Transverse colon (tissue), 4 donors: ENCODE measurements at regions not wholly inside any gene's neighbourhood (a gene's known extent, or its start where the extent isn't known, plus 50 kb on each side); places are given as distances from the start of the nearest gene placed in this dataset.

ENCODE experiments used
- DNase-seq: peaks from one replicate; pipeline ENCODE4 v3.0.0-alpha.2; 2019
- H3K27ac ChIP-seq, 4 donors: fragments of 200-600 bp; sonication (generic); 2 replicates each; pipeline ENCODE4 v1.5.1; 2016 to 2018; ENCODE audit warnings: inconsistent platforms in 4 of 4
- H3K27me3 ChIP-seq: fragments of 200-600 bp; sonication (generic); 2 replicates; pipeline ENCODE4 v1.5.1; 2017; ENCODE audit warnings: inconsistent platforms
- H3K36me3 ChIP-seq, 4 donors: fragments of 200-600 bp; sonication (generic); 2 replicates each; pipeline ENCODE4 v1.5.1; 2017 to 2019; ENCODE audit warnings: inconsistent platforms in 4 of 4
- H3K4me1 ChIP-seq, 4 donors: fragments of 200-600 bp; sonication (generic); 2 replicates each; pipeline ENCODE4 v1.5.1; 2017 to 2020; ENCODE audit warnings: inconsistent platforms in 4 of 4
- H3K4me3 ChIP-seq, 4 donors: fragments of 200-600 bp; sonication (generic); 1 replicate in 1 of 4; 2 replicates in 3 of 4; pipeline versions ENCODE4 v1.5.1 to v1.6.1; 2017 to 2019; ENCODE audit warnings: inconsistent platforms in 4 of 4
- H3K9me3 ChIP-seq, 2 donors: fragments of 200-600 bp; sonication (generic); 2 replicates each; pipeline ENCODE4 v1.5.1; 2017 to 2019; ENCODE audit warnings: inconsistent platforms in 2 of 2
- CTCF ChIP-seq, 5 experiments: fragments of 200-600 bp in 3 of 5; fragments of 450-650 bp in 2 of 5; sonication (generic) in 3 of 5; IDR thresholded peaks; 1 replicate in 2 of 5; 2 replicates in 3 of 5; pipeline ENCODE4 v1.5.1; 2016 to 2017; ENCODE audit warnings: antibody characterized with exemption in 5 of 5, inconsistent platforms in 3 of 5, mild to moderate bottlenecking in 2 of 5, moderate library complexity in 1 of 5
- EP300 ChIP-seq: sonication (generic); formaldehyde crosslinking; IDR thresholded peaks from one replicate; pipeline ENCODE4 v1.6.1; 2017; ENCODE audit warnings: antibody characterized with exemption, low read depth
- POLR2A ChIP-seq: fragments of 450-650 bp; IDR thresholded peaks from one replicate; pipeline ENCODE4 v1.6.1; 2016; ENCODE audit warnings: antibody characterized with exemption, mild to moderate bottlenecking, moderate library complexity
- POLR2AphosphoS5 ChIP-seq, 3 donors: sonication (generic); formaldehyde crosslinking; IDR thresholded peaks; one replicate each; pipeline ENCODE4 v1.6.1; 2016; ENCODE audit warnings: antibody characterized with exemption in 3 of 3
- WGBS, 2 donors: methylation state at CpG; one replicate each; pipeline ENCODE4 v1.1.5; 2018; ENCODE audit warnings: low coverage in 1 of 2; 5-methylcytosine and 5-hydroxymethylcytosine counted together
- in situ Hi-C, 4 donors: fragments of 200-750 bp; cut with MboI; loops; one replicate each; pipeline versions ENCODE4 v1.15.0 to v1.15.1; 2017; ENCODE audit warnings: low sequenced_read_pairs in 3 of 4, low pct_ligation_motif_present in 1 of 4, low pct_unique_long_range_greater_than_20kb in 1 of 4
- intact Hi-C: fragments of 100-400 bp; cut with DNase I; formaldehyde crosslinking; loops from one replicate; pipeline ENCODE4 v1.15.1; 2023; ENCODE audit warnings: low total_unique reads

- no peak for TF ChIP-seq CTCF (IDR thresholded peaks at IDR 0.05)
- TF ChIP-seq POLR2A = no peak
- no peak for TF ChIP-seq EP300
- TF ChIP-seq POLR2AphosphoS5 (IDR thresholded peaks at IDR 0.05) = no peak
- Histone ChIP-seq H3K27me3 (no peaks in the 10 kb centered on the region), H3K36me3 (no peaks in the 10 kb centered on the region), H3K9me3 (no peaks in the 10 kb centered on the region), H3K27ac (no peak overlapping the region), H3K4me1 (no peaks in the 10 kb centered on the region), H3K4me3 (no peak overlapping the region)
- 70 to 90% methylated on average over 1 of the region's 1 CpG for WGBS, 2 donors
- in situ Hi-C loops = no loop called here
- DNase-seq = no peak
- intact Hi-C loops = no loop called here
These were observed 249.2 kb downstream of the AEBP2 start for GRCh38 chr12:19688532-19688931.

- Histone ChIP-seq H3K36me3 (no peaks in the 10 kb centered on the region), H3K27me3 (no peaks in the 10 kb centered on the region), H3K4me3 (no peak overlapping the region), H3K9me3 (no peaks in the 10 kb centered on the region), H3K27ac (no peak overlapping the region), H3K4me1 (no peaks in the 10 kb centered on the region)
- WGBS, 2 donors = 89 to 93% methylated on average over 5 to 17 of the region's 17 CpGs
- TF ChIP-seq EP300 (no peak), CTCF (IDR thresholded peaks at IDR 0.05) (no peak), POLR2AphosphoS5 (IDR thresholded peaks at IDR 0.05) (no peak), POLR2A (no peak)
- intact Hi-C loops = no loop called here
- no peak for DNase-seq
- in situ Hi-C loops = no loop called here
These were observed 249.9 kb downstream of the AEBP2 start for GRCh38 chr12:19689226-19689625.

GRCh38 chr12:19689801-19690472, 250.6 kb downstream of the AEBP2 start:
- Histone ChIP-seq H3K4me3 (no peak overlapping the region), H3K36me3 (no peaks in the 10 kb centered on the region), H3K4me1 (no peaks in the 10 kb centered on the region), H3K27ac (no peak overlapping the region), H3K9me3 (no peaks in the 10 kb centered on the region), H3K27me3 (no peaks in the 10 kb centered on the region)
- in situ Hi-C loops (no loop called here), intact Hi-C loops (no loop called here)
- DNase-seq = no peak
- no peak for TF ChIP-seq POLR2AphosphoS5 (IDR thresholded peaks at IDR 0.05)
- no peak for TF ChIP-seq POLR2A
- no peak for TF ChIP-seq CTCF (IDR thresholded peaks at IDR 0.05)
- TF ChIP-seq EP300 = no peak
- WGBS, 2 donors = 56 to 64% methylated on average over 6 to 9 of the region's 9 CpGs

GRCh38 chr12:19692091-19692490, 252.8 kb downstream of the AEBP2 start:
- Histone ChIP-seq H3K27me3 (no peaks in the 10 kb centered on the region), H3K4me1 (no peaks in the 10 kb centered on the region), H3K36me3 (no peaks in the 10 kb centered on the region), H3K9me3 (no peaks in the 10 kb centered on the region), H3K4me3 (no peak overlapping the region), H3K27ac (no peak overlapping the region)
- DNase-seq = no peak
- WGBS, 2 donors = 66 to 84% methylated on average over 4 of the region's 4 CpGs
- in situ Hi-C loops (no loop called here), intact Hi-C loops (no loop called here)
- TF ChIP-seq EP300 (no peak), CTCF (IDR thresholded peaks at IDR 0.05) (no peak), POLR2A (no peak), POLR2AphosphoS5 (IDR thresholded peaks at IDR 0.05) (no peak)
